Naive thymus-derived CD4-positive, alpha-beta T cell (primary cell): ENCODE measurements at regions not wholly inside any gene's neighbourhood (a gene's known extent, or its start where the extent isn't known, plus 50 kb on each side); places are given as distances from the start of the nearest gene placed in this dataset.

ENCODE experiments used
- ATAC-seq: fragments of 150-1000 bp; cut with Tn5 transposase; 2 replicates; pipeline ENCODE4 v1.10.0; 2021; ENCODE audit warnings: mild to moderate bottlenecking, moderate library complexity
- CTCF ChIA-PET: fragments of 350-600 bp; sonication (Branson Sonifier 250); formaldehyde crosslinking; loops from one replicate; lab custom pipeline; 2021; ENCODE audit warnings: antibody characterized with exemption; lab: Charles Lee
- POLR2A ChIA-PET: fragments of 350-600 bp; sonication (Branson Sonifier 250); formaldehyde crosslinking; loops from one replicate; lab custom pipeline; 2021; ENCODE audit warnings: antibody characterized with exemption, inconsistent platforms; lab: Charles Lee
- DNase-seq, 9 donors: peaks; one replicate each; pipeline versions ENCODE4 v3.0.0 to v3.0.0-alpha.2; 2020 to 2022; ENCODE audit warnings: mixed read lengths in 1 of 9
- H3K27ac ChIP-seq: one replicate; pipeline ENCODE4 v1.7.0; 2013; ENCODE audit warnings: mild to moderate bottlenecking, low read depth, low read length, moderate library complexity
- H3K27me3 ChIP-seq, 2 donors: one replicate each; pipeline ENCODE4 v1.7.0; 2013; ENCODE audit warnings: low read length in 2 of 2, mild to moderate bottlenecking in 2 of 2, moderate library complexity in 2 of 2; ENCODE audit not compliant: control insufficient read depth in 2 of 2, insufficient read depth in 2 of 2
- H3K36me3 ChIP-seq, 3 experiments: 1 replicate in 2 of 3; 2 replicates in 1 of 3; pipeline ENCODE4 v1.7.0; 2013; ENCODE audit warnings: low read length in 3 of 3, mild to moderate bottlenecking in 3 of 3, moderate library complexity in 1 of 3; ENCODE audit not compliant: insufficient read depth in 3 of 3, control insufficient read depth in 2 of 3
- H3K4me1 ChIP-seq, 2 donors: one replicate each; pipeline ENCODE4 v1.7.0; 2013; ENCODE audit warnings: low read length in 2 of 2, mild to moderate bottlenecking in 2 of 2, moderate library complexity in 1 of 2; ENCODE audit not compliant: control insufficient read depth in 2 of 2, insufficient read depth in 2 of 2
- H3K4me3 ChIP-seq: 2 replicates; pipeline ENCODE4 v1.7.0; 2013; ENCODE audit warnings: mild to moderate bottlenecking, low read length
- H3K9me3 ChIP-seq, 3 experiments: 1 replicate in 2 of 3; 2 replicates in 1 of 3; pipeline ENCODE4 v1.7.0; 2013; ENCODE audit warnings: low read length in 3 of 3; ENCODE audit not compliant: control insufficient read depth in 2 of 3
- H3K27ac Mint-ChIP-seq, 9 donors: one replicate each; pipeline ENCODE4 v1.8.0; 2020 to 2022; ENCODE audit warnings: mixed read lengths in 9 of 9, mild to moderate bottlenecking in 8 of 9, moderate library complexity in 5 of 9, inconsistent platforms in 2 of 9
- H3K27me3 Mint-ChIP-seq, 5 donors: one replicate each; pipeline ENCODE4 v1.8.0; 2021 to 2022; ENCODE audit warnings: mixed read lengths in 5 of 5, mild to moderate bottlenecking in 1 of 5
- H3K36me3 Mint-ChIP-seq, 5 donors: one replicate each; pipeline ENCODE4 v1.8.0; 2020 to 2022; ENCODE audit warnings: mixed read lengths in 5 of 5, mild to moderate bottlenecking in 3 of 5, inconsistent platforms in 1 of 5
- H3K4me1 Mint-ChIP-seq, 7 donors: one replicate each; pipeline ENCODE4 v1.8.0; 2020 to 2022; ENCODE audit warnings: mixed read lengths in 7 of 7, mild to moderate bottlenecking in 3 of 7, inconsistent platforms in 1 of 7
- H3K4me3 Mint-ChIP-seq, 10 donors: one replicate each; pipeline ENCODE4 v1.8.0; 2020 to 2022; ENCODE audit warnings: mild to moderate bottlenecking in 10 of 10, mixed read lengths in 10 of 10, moderate library complexity in 6 of 10, inconsistent platforms in 2 of 10
- H3K9me3 Mint-ChIP-seq, 11 donors: one replicate each; pipeline ENCODE4 v1.8.0; 2020 to 2022; ENCODE audit warnings: mixed read lengths in 11 of 11, mild to moderate bottlenecking in 4 of 11, inconsistent platforms in 1 of 11, moderate library complexity in 1 of 11
- intact Hi-C, 2 donors: fragments of 100-400 bp; cut with micrococcal nuclease; formaldehyde crosslinking; loops; one replicate each; pipeline ENCODE4 v1.15.1; 2023

DNA sequence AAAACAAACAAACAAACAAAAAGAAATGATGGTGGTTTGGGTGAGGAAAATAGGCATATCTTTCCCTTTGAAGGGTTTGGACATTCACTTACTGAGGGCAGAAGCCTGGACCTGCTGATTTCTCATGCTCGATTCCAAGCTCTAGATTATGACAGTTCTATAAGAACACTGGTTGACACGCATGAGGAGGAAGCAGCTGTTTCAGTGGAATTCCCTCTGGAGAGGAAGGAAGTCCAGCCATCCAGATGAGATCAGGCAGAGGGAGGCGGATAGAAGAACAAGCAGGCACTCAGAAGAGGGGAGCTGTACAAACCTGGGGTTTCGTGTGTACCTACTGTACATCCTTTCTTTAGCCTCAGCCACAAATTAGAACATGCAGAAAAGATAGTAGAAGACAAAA, 691.9 kb downstream of the INHBA start:
- CTCF ChIA-PET: no interaction called here
- H3K4me1 ChIP-seq: no peaks in the 10 kb centered on the region
- Mint-ChIP-seq H3K27me3 (peaks cover 0 to 4% (median 0%) of the 10 kb centered on the region in 5 donors), H3K4me1 (peaks cover 0 to 1% (median 0%) of the 10 kb centered on the region in 7 donors), H3K9me3 (peaks cover 0 to 7% (median 0%) of the 10 kb centered on the region in 11 donors), H3K4me3 (no peak overlapping the region), H3K36me3 (peaks cover 0 to 3% (median 0%) of the 10 kb centered on the region in 5 donors), H3K27ac (no peak overlapping the region)
- DNase-seq (no peak), ATAC-seq (no peak)
- H3K36me3 ChIP-seq: no peaks in the 10 kb centered on the region
- H3K9me3 ChIP-seq: no peaks in the 10 kb centered on the region
- intact Hi-C loops: no loop called here
- POLR2A ChIA-PET: no interaction called here
- H3K27ac ChIP-seq: no peak overlapping the region
- H3K4me3 ChIP-seq: no peak overlapping the region
- no peaks in the 10 kb centered on the region for H3K27me3 ChIP-seq

DNA sequence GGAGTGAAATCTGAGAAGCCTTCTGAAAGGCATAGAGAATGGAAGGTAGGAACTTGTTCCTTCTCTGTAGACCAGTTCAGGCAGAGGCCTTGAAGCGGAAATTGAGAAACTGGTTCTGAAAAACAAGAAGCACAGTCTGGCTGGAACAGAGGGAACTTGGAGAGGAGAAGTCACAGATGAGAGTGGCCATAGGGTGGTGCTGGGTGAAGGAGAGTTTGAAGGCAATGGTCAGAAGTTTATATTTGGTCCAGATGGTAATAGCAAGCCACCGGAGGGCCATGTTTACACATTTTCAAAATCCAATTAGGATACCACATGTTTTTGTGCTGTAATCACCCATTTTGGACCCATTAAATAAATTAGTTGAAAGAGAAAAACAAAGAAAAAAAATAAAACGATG, 692.5 kb downstream of the INHBA start:
- Mint-ChIP-seq H3K9me3 (peaks cover 0 to 7% (median 0%) of the 10 kb centered on the region in 11 donors), H3K4me1 (peaks cover 0 to 1% (median 0%) of the 10 kb centered on the region in 7 donors), H3K4me3 (no peak overlapping the region), H3K27ac (no peak overlapping the region), H3K36me3 (peaks cover 0 to 3% (median 0%) of the 10 kb centered on the region in 5 donors), H3K27me3 (peaks cover 0 to 4% (median 0%) of the 10 kb centered on the region in 5 donors)
- Histone ChIP-seq H3K27me3 (no peaks in the 10 kb centered on the region), H3K4me3 (no peak overlapping the region), H3K9me3 (no peaks in the 10 kb centered on the region), H3K4me1 (no peaks in the 10 kb centered on the region), H3K36me3 (no peaks in the 10 kb centered on the region), H3K27ac (no peak overlapping the region)
- ChIA-PET CTCF (no interaction called here), POLR2A (no interaction called here)
- intact Hi-C loops: no loop called here
- ATAC-seq (peak; percentile 59), DNase-seq (no peak)

DNA sequence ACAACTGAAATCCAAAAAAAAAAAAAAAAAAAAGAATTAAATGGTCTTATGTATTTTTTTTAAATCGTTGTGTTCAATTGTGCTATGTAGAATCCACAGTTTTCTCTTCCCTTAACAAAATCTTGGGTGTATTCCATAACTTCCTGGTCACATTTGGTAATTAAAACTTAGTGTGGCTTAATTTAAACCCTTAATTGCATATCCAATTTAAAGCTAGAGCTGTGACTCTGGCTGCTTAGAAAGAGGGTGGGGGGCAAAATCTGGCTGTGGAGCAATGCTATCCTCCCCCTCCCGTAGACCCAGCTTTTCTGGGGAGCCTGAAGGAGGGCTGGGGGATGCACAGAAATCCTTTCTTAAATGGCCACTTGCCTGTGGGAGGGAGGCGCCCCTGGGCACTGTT, 695.1 kb downstream of the INHBA start:
- no peaks in the 10 kb centered on the region for H3K36me3 ChIP-seq
- H3K9me3 ChIP-seq: no peaks in the 10 kb centered on the region
- H3K4me3 Mint-ChIP-seq: no peak overlapping the region
- H3K27me3 Mint-ChIP-seq: no peaks in the 10 kb centered on the region
- POLR2A ChIA-PET: no interaction called here
- H3K27ac ChIP-seq: no peak overlapping the region
- no peak for ATAC-seq
- no peaks in the 10 kb centered on the region for H3K27me3 ChIP-seq
- CTCF ChIA-PET: no interaction called here
- intact Hi-C loops: no loop called here
- H3K4me3 ChIP-seq: no peak overlapping the region
- H3K4me1 Mint-ChIP-seq: peaks cover 0 to 1% (median 0%) of the 10 kb centered on the region in 7 donors
- no peak overlapping the region for H3K27ac Mint-ChIP-seq
- H3K36me3 Mint-ChIP-seq: peaks cover 0 to 3% (median 0%) of the 10 kb centered on the region in 5 donors
- peaks cover 0 to 7% (median 0%) of the 10 kb centered on the region in 11 donors for H3K9me3 Mint-ChIP-seq
- DNase-seq: no peak
- no peaks in the 10 kb centered on the region for H3K4me1 ChIP-seq

DNA sequence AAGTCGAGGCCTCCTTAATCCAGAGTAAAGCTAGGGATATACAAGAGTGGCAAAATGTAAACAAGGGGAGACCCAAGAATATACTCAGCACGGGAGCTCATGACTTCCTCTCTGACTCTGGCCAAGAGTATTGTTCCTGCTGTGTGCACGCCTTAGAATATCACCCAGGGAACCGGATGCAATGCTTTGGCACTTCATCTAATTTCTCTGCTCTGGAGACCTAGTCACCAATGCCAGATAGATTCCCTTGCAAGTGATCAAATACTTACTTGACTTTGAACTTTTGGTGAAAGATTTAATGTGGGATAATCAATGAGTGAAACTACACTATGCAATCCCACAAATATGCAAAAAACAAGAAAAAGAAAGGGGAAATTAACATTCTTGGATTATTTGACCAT, 695.5 kb downstream of the INHBA start:
- H3K4me3 Mint-ChIP-seq: no peak overlapping the region
- Histone ChIP-seq H3K4me3 (no peak overlapping the region), H3K27ac (no peak overlapping the region), H3K36me3 (no peaks in the 10 kb centered on the region), H3K4me1 (no peaks in the 10 kb centered on the region), H3K9me3 (no peaks in the 10 kb centered on the region), H3K27me3 (no peaks in the 10 kb centered on the region)
- peaks cover 0 to 1% (median 0%) of the 10 kb centered on the region in 7 donors for H3K4me1 Mint-ChIP-seq
- H3K36me3 Mint-ChIP-seq: peaks cover 0 to 3% (median 0%) of the 10 kb centered on the region in 5 donors
- no peaks in the 10 kb centered on the region for H3K27me3 Mint-ChIP-seq
- H3K27ac Mint-ChIP-seq: no peak overlapping the region
- DNase-seq: no peak
- peaks cover 0 to 7% (median 0%) of the 10 kb centered on the region in 11 donors for H3K9me3 Mint-ChIP-seq
- ATAC-seq: no peak
- POLR2A ChIA-PET: no interaction called here
- CTCF ChIA-PET: no interaction called here
- intact Hi-C loops: no loop called here

DNA sequence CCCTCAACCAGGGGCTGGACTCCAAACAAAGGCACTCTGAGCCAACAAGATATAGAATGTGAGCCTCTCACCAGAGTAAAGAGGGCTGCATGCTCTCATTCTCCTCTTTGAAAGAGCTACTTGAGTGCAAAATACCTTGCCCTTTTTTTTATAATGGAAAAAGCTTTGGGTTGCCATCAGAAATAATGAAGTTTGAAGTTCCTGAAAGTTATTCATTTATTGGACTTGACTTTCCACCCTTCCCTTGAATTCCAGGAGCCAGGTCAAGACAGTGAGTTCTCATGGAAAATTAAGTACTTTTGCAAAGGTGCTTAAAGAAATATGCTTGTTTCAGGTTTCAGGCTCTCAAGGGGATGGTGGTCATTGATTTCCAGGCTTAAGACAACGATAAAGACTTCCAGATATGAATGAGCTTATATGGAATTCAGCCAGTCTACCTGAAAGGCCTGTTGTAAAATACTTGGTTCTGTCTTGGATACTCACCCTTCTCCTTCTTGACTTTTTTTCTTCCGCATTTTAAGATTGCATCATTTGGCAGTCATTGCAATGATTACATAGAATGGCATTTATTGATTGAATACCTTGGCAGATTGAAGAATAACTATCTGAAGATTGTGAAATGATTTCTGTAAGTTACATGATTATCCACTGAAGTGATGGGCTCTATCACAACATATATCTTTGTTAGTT, 696.4 kb downstream of the INHBA start:
- Mint-ChIP-seq H3K27ac (no peak overlapping the region), H3K27me3 (no peaks in the 10 kb centered on the region), H3K9me3 (peaks cover 0 to 8% (median 0%) of the 10 kb centered on the region in 11 donors), H3K36me3 (peaks cover 0 to 3% (median 0%) of the 10 kb centered on the region in 5 donors), H3K4me1 (peaks cover 0 to 1% (median 0%) of the 10 kb centered on the region in 7 donors), H3K4me3 (no peak overlapping the region)
- POLR2A ChIA-PET: no interaction called here
- CTCF ChIA-PET: no interaction called here
- H3K27ac ChIP-seq: no peak overlapping the region
- ATAC-seq (no peak), DNase-seq (no peak)
- intact Hi-C loops: no loop called here
- H3K27me3 ChIP-seq: no peaks in the 10 kb centered on the region
- H3K4me1 ChIP-seq: no peaks in the 10 kb centered on the region
- no peaks in the 10 kb centered on the region for H3K9me3 ChIP-seq
- no peak overlapping the region for H3K4me3 ChIP-seq
- no peaks in the 10 kb centered on the region for H3K36me3 ChIP-seq

DNA sequence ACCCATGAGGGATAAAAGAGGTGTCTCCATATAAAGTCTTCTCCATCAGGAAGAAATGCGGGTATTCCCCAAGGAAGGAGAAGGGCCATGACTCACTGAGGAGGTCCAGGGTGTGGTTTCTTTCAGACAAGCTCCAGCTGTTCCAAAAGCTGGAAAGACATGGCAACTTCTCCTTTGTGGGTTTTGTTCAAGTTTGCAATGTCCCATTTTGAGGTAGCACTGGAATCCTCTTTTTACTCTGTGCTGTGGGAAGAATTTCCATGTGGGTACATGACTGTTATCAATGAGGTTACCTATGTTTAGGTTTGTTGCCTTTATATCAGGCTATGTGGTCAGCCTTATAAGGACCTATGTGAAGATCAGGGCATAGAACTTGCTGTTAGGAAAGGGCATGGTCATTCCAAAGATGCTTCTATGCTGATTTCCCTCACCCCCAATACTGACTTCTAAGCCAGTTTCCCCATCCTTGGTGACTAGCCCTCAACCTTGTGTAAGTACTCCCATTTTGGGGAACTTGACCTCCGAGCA, 697.5 kb downstream of the INHBA start:
- Mint-ChIP-seq H3K27ac (no peak overlapping the region), H3K4me1 (peaks cover 0 to 1% (median 0%) of the 10 kb centered on the region in 7 donors), H3K36me3 (peaks cover 0 to 3% (median 0%) of the 10 kb centered on the region in 5 donors), H3K4me3 (no peak overlapping the region), H3K9me3 (peaks cover 0 to 13% (median 3%) of the 10 kb centered on the region in 11 donors), H3K27me3 (no peaks in the 10 kb centered on the region)
- intact Hi-C loops: no loop called here
- H3K4me1 ChIP-seq: no peaks in the 10 kb centered on the region
- H3K9me3 ChIP-seq: no peaks in the 10 kb centered on the region
- ATAC-seq: no peak
- no peaks in the 10 kb centered on the region for H3K27me3 ChIP-seq
- DNase-seq: no peak
- no peaks in the 10 kb centered on the region for H3K36me3 ChIP-seq
- H3K4me3 ChIP-seq: no peak overlapping the region
- ChIA-PET CTCF (no interaction called here), POLR2A (no interaction called here)
- no peak overlapping the region for H3K27ac ChIP-seq

DNA sequence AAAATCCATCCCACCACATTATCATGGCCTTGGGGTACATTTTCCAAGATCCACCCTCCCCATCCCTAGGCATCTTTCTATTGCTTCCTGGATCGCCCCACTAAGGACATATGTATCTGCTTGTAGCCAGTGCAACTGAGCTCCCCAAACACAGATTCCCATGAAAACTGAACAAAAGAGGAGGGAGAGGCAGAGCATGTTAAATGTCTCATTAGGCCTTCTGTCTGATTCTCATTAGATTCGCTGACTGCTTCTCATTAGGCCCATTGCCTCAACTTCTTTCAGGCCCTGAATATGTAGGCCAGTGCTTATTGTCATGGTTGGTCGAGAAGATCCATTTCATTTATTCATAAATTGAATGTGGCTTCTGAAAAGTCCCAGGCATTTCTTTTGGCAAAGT, 698.9 kb downstream of the INHBA start:
- no peaks in the 10 kb centered on the region for H3K9me3 ChIP-seq
- no peak overlapping the region for H3K4me3 ChIP-seq
- CTCF ChIA-PET: no interaction called here
- no peak overlapping the region for H3K4me3 Mint-ChIP-seq
- H3K36me3 ChIP-seq: no peaks in the 10 kb centered on the region
- H3K27me3 Mint-ChIP-seq: no peaks in the 10 kb centered on the region
- H3K4me1 ChIP-seq: no peaks in the 10 kb centered on the region
- peaks cover 0 to 15% (median 3%) of the 10 kb centered on the region in 11 donors for H3K9me3 Mint-ChIP-seq
- intact Hi-C loops: no loop called here
- ATAC-seq (no peak), DNase-seq (no peak)
- H3K27me3 ChIP-seq: no peaks in the 10 kb centered on the region
- H3K27ac ChIP-seq: no peak overlapping the region
- POLR2A ChIA-PET: no interaction called here
- H3K36me3 Mint-ChIP-seq: no peaks in the 10 kb centered on the region
- H3K4me1 Mint-ChIP-seq: no peaks in the 10 kb centered on the region
- no peak overlapping the region for H3K27ac Mint-ChIP-seq
